DOHH2 (cell line): ENCODE measurements at regions not wholly inside any gene's neighbourhood (a gene's known extent, or its start where the extent isn't known, plus 50 kb on each side); places are given as distances from the start of the nearest gene placed in this dataset.

Experiments used
- H3F3A ChIP-seq: fragments of 200-600 bp; sonication (generic), shearing (Covaris generic); 2 replicates; pipeline ENCODE4 v1.6.0; 2016; ENCODE audit warnings: antibody characterized with exemption, mild to moderate bottlenecking; ENCODE audit not compliant: control insufficient read depth, insufficient read depth
- H3K27ac ChIP-seq: fragments of 200-600 bp; sonication (generic); 2 replicates; pipeline ENCODE4 v1.5.1; 2014; ENCODE audit warnings: low read depth, mild to moderate bottlenecking, low read length, moderate library complexity
- H3K27me3 ChIP-seq: fragments of 200-600 bp; sonication (generic); 2 replicates; pipeline ENCODE4 v1.6.1; 2014; ENCODE audit warnings: mild to moderate bottlenecking, low read length, mixed read lengths; ENCODE audit not compliant: control insufficient read depth
- H3K36me3 ChIP-seq: fragments of 200-600 bp; sonication (generic); 2 replicates; pipeline ENCODE4 v1.6.1; 2014; ENCODE audit warnings: mild to moderate bottlenecking, low read length, moderate library complexity, mixed read lengths; ENCODE audit not compliant: control insufficient read depth
- H3K4me1 ChIP-seq: fragments of 200-600 bp; sonication (generic); 2 replicates; pipeline ENCODE4 v1.6.1; 2014; ENCODE audit warnings: mild to moderate bottlenecking, low read length, mixed read lengths; ENCODE audit not compliant: control insufficient read depth
- H3K4me2 ChIP-seq: fragments of 200-600 bp; sonication (generic); 2 replicates; pipeline ENCODE4 v1.6.0; 2014; ENCODE audit warnings: mild to moderate bottlenecking, low read length, moderate library complexity
- H3K4me3 ChIP-seq: fragments of 200-600 bp; sonication (generic); 2 replicates; pipeline ENCODE4 v1.5.1; 2014; ENCODE audit warnings: mild to moderate bottlenecking, low read length, mixed read lengths
- H3K79me2 ChIP-seq: fragments of 200-600 bp; sonication (generic); 2 replicates; pipeline ENCODE4 v1.6.1; 2014; ENCODE audit warnings: mild to moderate bottlenecking, low read length, mixed read lengths; ENCODE audit not compliant: control insufficient read depth
- H3K9me2 ChIP-seq: fragments of 200-600 bp; sonication (generic); replicated peaks from 2 replicates; pipeline ENCODE4 v1.6.1; 2014; ENCODE audit warnings: mild to moderate bottlenecking, low read length, mixed read lengths; ENCODE audit not compliant: control insufficient read depth
- H3K9me3 ChIP-seq: fragments of 200-600 bp; sonication (generic); 2 replicates; pipeline ENCODE4 v1.6.1; 2014; ENCODE audit warnings: antibody characterized with exemption, low read length, mixed read lengths; ENCODE audit not compliant: control insufficient read depth, insufficient read depth
- H4K20me1 ChIP-seq: fragments of 200-600 bp; sonication (generic); 2 replicates; pipeline ENCODE4 v1.6.0; 2014; ENCODE audit warnings: low read depth, mild to moderate bottlenecking, antibody characterized with exemption, low read length, moderate library complexity; ENCODE audit not compliant: control insufficient read depth, insufficient read depth
- EZH2phosphoT487 ChIP-seq: fragments of 200-600 bp; sonication (generic); IDR thresholded peaks from 2 replicates; pipeline ENCODE4 v1.6.1; 2017; ENCODE audit warnings: borderline replicate concordance, mild to moderate bottlenecking, antibody characterized with exemption, low read length, moderate library complexity, mixed read lengths
- TF ChIP-seq, protein P1 (sequence below): fragments of 200-600 bp; sonication (generic); IDR thresholded peaks from one replicate; pipeline ENCODE4 v1.5.1; 2014; ENCODE audit warnings: antibody characterized with exemption, mild to moderate bottlenecking, low read depth, low read length; ENCODE audit not compliant: poor library complexity, severe bottlenecking

DNA sequence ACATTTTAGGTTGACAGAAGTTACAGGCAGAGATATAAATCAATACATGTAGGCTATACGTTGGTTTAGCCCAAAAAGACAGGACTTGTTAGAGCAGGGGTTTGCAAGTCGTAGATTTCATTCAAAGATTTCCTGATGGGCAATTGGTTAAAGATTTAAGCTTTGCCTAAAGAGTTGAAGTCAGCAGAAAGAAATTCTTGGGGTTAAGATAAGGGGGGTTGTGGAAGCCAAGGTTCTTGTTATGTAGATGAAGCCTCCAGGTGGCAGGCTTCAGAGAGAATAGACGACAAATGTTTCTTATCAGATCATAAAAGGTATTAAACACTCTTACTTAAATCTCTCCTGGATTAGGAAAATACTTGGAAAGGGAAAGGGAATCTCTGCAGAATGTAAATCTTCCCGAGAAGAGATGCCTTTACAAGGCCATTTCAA, 510.8 kb downstream of the TMTC2 start:
- Histone ChIP-seq H3K27me3 (no peaks in the 10 kb centered on the region), H3K4me1 (no peaks in the 10 kb centered on the region), H3K4me3 (no peak overlapping the region), H3K4me2 (no peak overlapping the region), H3K36me3 (no peaks in the 10 kb centered on the region), H3K79me2 (no peaks in the 10 kb centered on the region), H3F3A (no peaks in the 10 kb centered on the region), H3K9me3 (no peaks in the 10 kb centered on the region), H4K20me1 (no peaks in the 10 kb centered on the region), H3K9me2 (no peaks in the 10 kb centered on the region), H3K27ac (no peak overlapping the region)
- TF ChIP-seq, protein P1, sequence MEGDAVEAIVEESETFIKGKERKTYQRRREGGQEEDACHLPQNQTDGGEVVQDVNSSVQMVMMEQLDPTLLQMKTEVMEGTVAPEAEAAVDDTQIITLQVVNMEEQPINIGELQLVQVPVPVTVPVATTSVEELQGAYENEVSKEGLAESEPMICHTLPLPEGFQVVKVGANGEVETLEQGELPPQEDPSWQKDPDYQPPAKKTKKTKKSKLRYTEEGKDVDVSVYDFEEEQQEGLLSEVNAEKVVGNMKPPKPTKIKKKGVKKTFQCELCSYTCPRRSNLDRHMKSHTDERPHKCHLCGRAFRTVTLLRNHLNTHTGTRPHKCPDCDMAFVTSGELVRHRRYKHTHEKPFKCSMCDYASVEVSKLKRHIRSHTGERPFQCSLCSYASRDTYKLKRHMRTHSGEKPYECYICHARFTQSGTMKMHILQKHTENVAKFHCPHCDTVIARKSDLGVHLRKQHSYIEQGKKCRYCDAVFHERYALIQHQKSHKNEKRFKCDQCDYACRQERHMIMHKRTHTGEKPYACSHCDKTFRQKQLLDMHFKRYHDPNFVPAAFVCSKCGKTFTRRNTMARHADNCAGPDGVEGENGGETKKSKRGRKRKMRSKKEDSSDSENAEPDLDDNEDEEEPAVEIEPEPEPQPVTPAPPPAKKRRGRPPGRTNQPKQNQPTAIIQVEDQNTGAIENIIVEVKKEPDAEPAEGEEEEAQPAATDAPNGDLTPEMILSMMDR, result no peak
- no peak for TF ChIP-seq EZH2phosphoT487

DNA sequence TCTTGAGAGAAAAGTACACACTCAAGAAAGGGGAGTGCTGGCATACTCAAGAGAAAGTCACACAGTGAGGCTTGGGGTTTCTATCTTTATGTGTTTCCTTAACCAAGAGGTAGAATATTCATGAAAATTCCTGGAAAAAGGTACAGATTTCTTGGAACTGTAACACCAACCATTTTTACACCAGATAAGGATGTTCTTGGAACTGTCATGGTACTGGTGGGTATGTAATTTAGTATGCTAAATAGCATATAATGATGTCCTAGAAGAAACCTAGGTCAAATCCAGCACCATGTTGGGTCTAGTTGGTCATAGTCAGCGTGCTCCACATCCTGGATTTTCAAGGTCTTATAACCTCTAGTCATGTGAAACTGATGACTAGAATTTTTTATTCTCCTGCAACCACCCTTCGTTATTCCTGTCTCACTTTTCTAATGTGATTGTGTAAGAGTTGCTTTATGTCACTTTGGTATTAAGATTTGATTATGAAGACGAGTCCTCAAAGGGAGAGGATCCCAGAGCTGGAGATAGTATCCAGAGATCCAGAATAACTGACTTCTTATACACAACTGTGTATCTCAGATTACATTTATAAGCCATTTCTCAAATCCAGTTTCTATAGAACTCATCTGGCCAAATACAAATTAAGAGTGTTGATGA, 510.1 kb downstream of the TMTC2 start:
- TF ChIP-seq, protein P1, result no peak
- TF ChIP-seq EZH2phosphoT487, result no peak
- Histone ChIP-seq H3K9me3 (no peaks in the 10 kb centered on the region), H3K9me2 (no peaks in the 10 kb centered on the region), H3K27me3 (no peaks in the 10 kb centered on the region), H3K4me3 (no peak overlapping the region), H3K36me3 (no peaks in the 10 kb centered on the region), H3K4me2 (no peak overlapping the region), H3K79me2 (no peaks in the 10 kb centered on the region), H3F3A (no peaks in the 10 kb centered on the region), H3K27ac (no peak overlapping the region), H3K4me1 (no peaks in the 10 kb centered on the region), H4K20me1 (no peaks in the 10 kb centered on the region)

DNA sequence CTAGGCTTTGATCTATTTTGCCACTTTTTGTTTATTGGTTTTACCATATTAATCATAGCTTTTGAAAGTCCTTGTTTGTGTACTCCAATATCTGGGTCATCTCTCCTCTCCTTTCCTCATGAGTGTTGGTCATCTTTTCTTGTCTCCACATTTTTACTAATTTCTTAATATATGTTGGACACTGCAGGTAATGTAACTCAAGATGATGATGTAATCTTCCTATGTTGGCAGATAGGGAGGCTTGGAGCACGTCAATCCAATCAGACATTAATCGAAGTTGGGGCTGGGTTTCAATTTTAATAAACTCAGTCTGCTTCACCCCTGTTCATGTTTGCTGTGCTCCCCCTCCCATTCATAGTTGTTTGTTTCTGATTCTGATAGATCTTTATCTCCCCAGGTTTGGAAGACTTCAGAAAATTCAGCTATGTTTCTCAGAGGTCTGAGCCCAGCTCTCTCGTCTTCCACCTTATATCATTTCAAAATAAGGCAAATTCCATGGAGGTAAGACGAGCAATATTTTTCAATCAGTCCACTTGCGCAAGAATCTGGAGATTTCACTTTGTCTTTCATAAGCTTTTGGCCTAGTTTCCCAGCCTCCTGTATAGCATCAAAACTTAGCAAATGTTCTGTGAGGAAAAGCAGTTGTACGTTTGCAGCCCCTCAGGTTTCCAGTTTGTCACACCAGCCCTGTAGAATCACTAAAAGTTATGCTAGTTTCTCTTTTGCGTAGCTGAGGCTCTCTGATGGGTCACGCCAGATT, 504.1 kb downstream of the TMTC2 start:
- TF ChIP-seq EZH2phosphoT487, result no peak
- TF ChIP-seq, protein P1, result no peak
- Histone ChIP-seq H3K4me1 (no peaks in the 10 kb centered on the region), H3K79me2 (no peaks in the 10 kb centered on the region), H3K27me3 (no peaks in the 10 kb centered on the region), H3K9me3 (no peaks in the 10 kb centered on the region), H3K27ac (no peak overlapping the region), H3F3A (no peaks in the 10 kb centered on the region), H3K9me2 (no peaks in the 10 kb centered on the region), H3K4me3 (no peak overlapping the region), H4K20me1 (no peaks in the 10 kb centered on the region), H3K4me2 (no peak overlapping the region), H3K36me3 (no peaks in the 10 kb centered on the region)
